ENCODE measurements at regions not wholly inside any gene's neighbourhood (a gene's known extent, or its start where the extent isn't known, plus 50 kb on each side); places are given as distances from the start of the nearest gene placed in this dataset.

DNA sequence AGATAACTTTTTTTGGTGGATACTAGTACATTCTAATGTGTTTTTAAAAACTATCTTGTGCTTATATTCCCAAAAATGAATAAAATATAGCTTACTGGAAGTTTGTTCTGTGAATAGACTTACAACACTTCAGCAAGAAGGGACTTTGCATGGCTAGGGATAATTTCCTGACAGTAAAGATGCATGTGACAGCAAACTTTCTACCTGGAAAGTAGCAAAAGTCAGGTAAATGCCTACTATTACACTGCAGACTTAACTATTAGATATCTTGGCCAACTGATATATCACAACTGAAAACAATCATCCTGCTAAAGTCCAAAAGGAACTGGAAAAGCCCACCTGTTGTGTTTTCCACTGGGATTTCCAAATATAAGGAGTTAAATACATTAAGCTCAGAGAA lies 1753.5 kb upstream of the CELF4 start:
- TF ChIP-seq POLR2A (IDR thresholded peaks at IDR 0.05): no peak
- Histone ChIP-seq H3K4me3 (no peak overlapping the region), H3K36me3 (no peaks in the 10 kb centered on the region), H3K27ac (no peak overlapping the region), H3K4me1 (no peaks in the 10 kb centered on the region), H3K9me3 (no peaks in the 10 kb centered on the region), H3K27me3 (no peaks in the 10 kb centered on the region)
- no peak for ATAC-seq (ENCODE audit: low FRiP score in 2 of 2)
- DNase-seq: no peak

DNA sequence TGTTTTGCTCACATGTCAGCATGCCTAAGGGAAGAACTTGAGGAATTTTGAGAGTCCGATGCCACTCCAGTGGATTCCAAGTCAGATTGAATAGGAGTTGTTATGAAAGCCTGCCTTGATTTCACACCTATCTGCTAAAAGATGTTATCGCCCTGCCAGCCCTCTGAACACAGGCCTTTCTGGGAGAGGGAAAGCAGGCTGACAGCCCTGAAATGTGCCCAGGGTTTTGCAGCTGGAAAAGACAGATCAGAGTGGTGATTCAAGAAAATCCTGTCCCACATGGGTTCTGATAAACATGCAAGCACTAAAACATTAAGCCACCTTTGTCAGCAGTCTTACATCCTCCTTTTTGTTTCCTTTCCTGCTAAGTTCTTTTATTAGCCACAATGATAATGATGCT lies 1752.9 kb upstream of the CELF4 start:
- no peaks in the 10 kb centered on the region for H3K9me3 ChIP-seq
- H3K4me3 ChIP-seq: no peak overlapping the region
- ATAC-seq (ENCODE audit: low FRiP score in 2 of 2) (no peak), DNase-seq (no peak)
- TF ChIP-seq POLR2A (IDR thresholded peaks at IDR 0.05): no peak
- TF ChIP-seq, protein P1, sequence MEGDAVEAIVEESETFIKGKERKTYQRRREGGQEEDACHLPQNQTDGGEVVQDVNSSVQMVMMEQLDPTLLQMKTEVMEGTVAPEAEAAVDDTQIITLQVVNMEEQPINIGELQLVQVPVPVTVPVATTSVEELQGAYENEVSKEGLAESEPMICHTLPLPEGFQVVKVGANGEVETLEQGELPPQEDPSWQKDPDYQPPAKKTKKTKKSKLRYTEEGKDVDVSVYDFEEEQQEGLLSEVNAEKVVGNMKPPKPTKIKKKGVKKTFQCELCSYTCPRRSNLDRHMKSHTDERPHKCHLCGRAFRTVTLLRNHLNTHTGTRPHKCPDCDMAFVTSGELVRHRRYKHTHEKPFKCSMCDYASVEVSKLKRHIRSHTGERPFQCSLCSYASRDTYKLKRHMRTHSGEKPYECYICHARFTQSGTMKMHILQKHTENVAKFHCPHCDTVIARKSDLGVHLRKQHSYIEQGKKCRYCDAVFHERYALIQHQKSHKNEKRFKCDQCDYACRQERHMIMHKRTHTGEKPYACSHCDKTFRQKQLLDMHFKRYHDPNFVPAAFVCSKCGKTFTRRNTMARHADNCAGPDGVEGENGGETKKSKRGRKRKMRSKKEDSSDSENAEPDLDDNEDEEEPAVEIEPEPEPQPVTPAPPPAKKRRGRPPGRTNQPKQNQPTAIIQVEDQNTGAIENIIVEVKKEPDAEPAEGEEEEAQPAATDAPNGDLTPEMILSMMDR (IDR thresholded peaks at IDR 0.05): no peak
- no peak for TF ChIP-seq POLR2AphosphoS5 (IDR thresholded peaks at IDR 0.05)
- no peak for TF ChIP-seq EP300 (IDR thresholded peaks at IDR 0.05)
- WGBS, 2 donors: 52 to 89% methylated on average over 2 of the region's 2 CpGs
- no peak overlapping the region for H3K27ac ChIP-seq
- no peaks in the 10 kb centered on the region for H3K4me1 ChIP-seq
- no peaks in the 10 kb centered on the region for H3K27me3 ChIP-seq
- H3K36me3 ChIP-seq: no peaks in the 10 kb centered on the region

DNA sequence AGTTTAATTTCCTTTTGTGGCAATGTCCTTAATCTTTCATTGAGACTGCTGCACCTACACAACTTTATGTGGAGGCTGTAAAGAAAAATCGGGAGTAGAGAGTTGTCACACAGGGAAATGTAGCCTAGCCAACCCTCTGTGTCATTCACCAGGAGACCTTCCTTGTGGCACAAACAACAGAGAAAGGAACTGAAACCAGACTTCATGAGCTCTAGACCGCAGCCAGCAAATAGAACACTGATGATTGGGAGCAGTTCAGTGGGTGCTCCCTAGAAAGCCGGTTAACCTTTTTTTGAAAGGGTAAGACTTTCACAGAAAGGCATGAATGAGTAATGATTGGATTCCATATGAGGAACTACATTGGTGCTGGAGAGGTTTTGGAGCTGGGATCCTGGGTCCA lies 1752.4 kb upstream of the CELF4 start:
- DNase-seq (no peak), ATAC-seq (ENCODE audit: low FRiP score in 2 of 2) (peak in 1 of 2 donors; percentile 61)
- H3K27ac ChIP-seq: no peak overlapping the region
- no peaks in the 10 kb centered on the region for H3K36me3 ChIP-seq
- no peaks in the 10 kb centered on the region for H3K4me1 ChIP-seq
- H3K4me3 ChIP-seq: no peak overlapping the region
- H3K9me3 ChIP-seq: no peaks in the 10 kb centered on the region
- no peaks in the 10 kb centered on the region for H3K27me3 ChIP-seq
- TF ChIP-seq, protein P1 (IDR thresholded peaks at IDR 0.05): no peak
- TF ChIP-seq EP300 (IDR thresholded peaks at IDR 0.05) (no peak), POLR2A (IDR thresholded peaks at IDR 0.05) (no peak), POLR2AphosphoS5 (IDR thresholded peaks at IDR 0.05) (no peak)
- WGBS, 2 donors: 65 to 69% methylated on average over 3 of the region's 3 CpGs

DNA sequence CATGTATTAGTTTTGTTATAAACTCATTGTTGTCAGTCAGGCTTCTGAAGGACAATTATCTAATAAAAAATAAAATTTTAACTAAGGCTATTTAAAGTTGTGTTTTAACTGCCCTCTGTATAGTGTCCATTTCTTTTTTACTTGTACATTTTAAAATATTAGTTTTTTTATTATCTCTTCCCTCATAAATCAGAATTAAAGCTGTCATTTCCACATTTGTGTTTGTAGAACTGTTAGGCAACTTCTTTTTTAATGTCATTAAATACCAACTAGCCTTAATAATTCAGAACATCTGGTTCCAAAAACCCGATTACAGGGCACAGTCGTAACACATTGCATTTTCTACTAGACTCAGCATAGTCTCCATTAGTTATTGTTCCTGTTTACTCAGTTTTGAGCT lies 1749.0 kb upstream of the CELF4 start:
- ATAC-seq (ENCODE audit: low FRiP score in 2 of 2) (no peak), DNase-seq (no peak)
- no peaks in the 10 kb centered on the region for H3K36me3 ChIP-seq
- no peaks in the 10 kb centered on the region for H3K4me1 ChIP-seq
- no peaks in the 10 kb centered on the region for H3K27me3 ChIP-seq
- TF ChIP-seq POLR2AphosphoS5 (IDR thresholded peaks at IDR 0.05): no peak
- TF ChIP-seq, protein P1 (IDR thresholded peaks at IDR 0.05): no peak
- no peak for TF ChIP-seq POLR2A (IDR thresholded peaks at IDR 0.05)
- no peak for TF ChIP-seq EP300 (IDR thresholded peaks at IDR 0.05)
- H3K4me3 ChIP-seq: no peak overlapping the region
- H3K27ac ChIP-seq: no peak overlapping the region
- WGBS, 2 donors: 72 to 75% methylated on average over 2 of the region's 2 CpGs
- peaks cover 0 to under 1% (median 0%) of the 10 kb centered on the region in 4 donors for H3K9me3 ChIP-seq

DNA sequence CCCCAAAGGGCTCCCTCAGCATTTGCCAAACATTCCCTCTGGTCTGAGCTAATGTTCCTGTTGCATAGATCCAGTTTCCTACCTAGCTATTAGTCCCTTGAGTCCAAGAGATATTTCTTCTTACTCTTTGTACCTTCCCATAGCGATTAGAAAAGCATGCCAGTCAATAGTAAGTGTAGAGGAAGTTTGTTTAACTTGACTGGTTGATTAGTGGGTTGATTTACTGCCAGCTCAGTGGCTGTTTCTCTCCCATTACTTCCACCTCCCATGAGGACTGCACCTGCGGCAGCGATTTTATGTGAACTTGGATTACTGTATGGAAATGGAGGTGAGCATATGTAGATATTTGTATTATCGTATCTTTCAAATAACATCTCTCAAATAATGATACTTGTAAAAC lies 1748.4 kb upstream of the CELF4 start:
- DNase-seq (no peak), ATAC-seq (ENCODE audit: low FRiP score in 2 of 2) (no peak)
- Histone ChIP-seq H3K36me3 (no peaks in the 10 kb centered on the region), H3K27me3 (no peaks in the 10 kb centered on the region), H3K27ac (no peak overlapping the region), H3K9me3 (peaks cover 0 to 6% (median 2%) of the 10 kb centered on the region in 4 donors), H3K4me1 (no peaks in the 10 kb centered on the region), H3K4me3 (no peak overlapping the region)
- WGBS, 2 donors: 54 to 60% methylated on average over 4 of the region's 4 CpGs
- TF ChIP-seq, protein P1 (IDR thresholded peaks at IDR 0.05): no peak
- TF ChIP-seq POLR2A (IDR thresholded peaks at IDR 0.05) (no peak), POLR2AphosphoS5 (IDR thresholded peaks at IDR 0.05) (no peak), EP300 (IDR thresholded peaks at IDR 0.05) (no peak)
